ENCODE measurements at regions not wholly inside any gene's neighbourhood (a gene's known extent, or its start where the extent isn't known, plus 50 kb on each side); places are given as distances from the start of the nearest gene placed in this dataset.

DNA sequence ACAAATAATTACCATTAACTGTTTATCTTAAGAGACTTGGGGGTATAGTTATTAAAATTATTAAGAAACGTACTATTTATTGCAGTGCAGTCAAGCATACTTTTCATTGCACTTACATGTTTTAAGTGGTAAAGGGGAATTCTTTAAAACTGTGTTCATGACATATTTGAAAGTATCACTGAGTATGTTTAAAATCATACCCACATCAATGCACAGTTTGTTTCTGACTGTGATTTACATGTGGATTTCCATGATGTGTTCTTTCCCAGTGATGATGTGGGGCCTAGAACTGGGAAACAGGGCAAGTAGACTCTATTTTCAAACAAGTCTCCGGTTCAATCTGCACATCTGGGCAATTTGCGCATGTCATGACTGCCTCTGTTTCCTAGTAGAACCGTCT is 340.5 kb upstream of the OBI1 start:
- TF ChIP-seq JUN (IDR thresholded peaks at IDR 0.05), result no peak
- TF ChIP-seq CHD2 (IDR thresholded peaks at IDR 0.05; ENCODE audit: low read length, partially characterized antibody), result no peak
- TF ChIP-seq, protein P1, sequence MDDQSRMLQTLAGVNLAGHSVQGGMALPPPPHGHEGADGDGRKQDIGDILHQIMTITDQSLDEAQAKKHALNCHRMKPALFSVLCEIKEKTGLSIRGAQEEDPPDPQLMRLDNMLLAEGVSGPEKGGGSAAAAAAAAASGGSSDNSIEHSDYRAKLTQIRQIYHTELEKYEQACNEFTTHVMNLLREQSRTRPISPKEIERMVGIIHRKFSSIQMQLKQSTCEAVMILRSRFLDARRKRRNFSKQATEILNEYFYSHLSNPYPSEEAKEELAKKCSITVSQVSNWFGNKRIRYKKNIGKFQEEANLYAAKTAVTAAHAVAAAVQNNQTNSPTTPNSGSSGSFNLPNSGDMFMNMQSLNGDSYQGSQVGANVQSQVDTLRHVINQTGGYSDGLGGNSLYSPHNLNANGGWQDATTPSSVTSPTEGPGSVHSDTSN (IDR thresholded peaks at IDR 0.05), result no peak
- TF ChIP-seq, protein P2, sequence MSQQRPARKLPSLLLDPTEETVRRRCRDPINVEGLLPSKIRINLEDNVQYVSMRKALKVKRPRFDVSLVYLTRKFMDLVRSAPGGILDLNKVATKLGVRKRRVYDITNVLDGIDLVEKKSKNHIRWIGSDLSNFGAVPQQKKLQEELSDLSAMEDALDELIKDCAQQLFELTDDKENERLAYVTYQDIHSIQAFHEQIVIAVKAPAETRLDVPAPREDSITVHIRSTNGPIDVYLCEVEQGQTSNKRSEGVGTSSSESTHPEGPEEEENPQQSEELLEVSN (IDR thresholded peaks at IDR 0.05; ENCODE audit: borderline replicate concordance, low read depth), result no peak
- TF ChIP-seq, protein P3, sequence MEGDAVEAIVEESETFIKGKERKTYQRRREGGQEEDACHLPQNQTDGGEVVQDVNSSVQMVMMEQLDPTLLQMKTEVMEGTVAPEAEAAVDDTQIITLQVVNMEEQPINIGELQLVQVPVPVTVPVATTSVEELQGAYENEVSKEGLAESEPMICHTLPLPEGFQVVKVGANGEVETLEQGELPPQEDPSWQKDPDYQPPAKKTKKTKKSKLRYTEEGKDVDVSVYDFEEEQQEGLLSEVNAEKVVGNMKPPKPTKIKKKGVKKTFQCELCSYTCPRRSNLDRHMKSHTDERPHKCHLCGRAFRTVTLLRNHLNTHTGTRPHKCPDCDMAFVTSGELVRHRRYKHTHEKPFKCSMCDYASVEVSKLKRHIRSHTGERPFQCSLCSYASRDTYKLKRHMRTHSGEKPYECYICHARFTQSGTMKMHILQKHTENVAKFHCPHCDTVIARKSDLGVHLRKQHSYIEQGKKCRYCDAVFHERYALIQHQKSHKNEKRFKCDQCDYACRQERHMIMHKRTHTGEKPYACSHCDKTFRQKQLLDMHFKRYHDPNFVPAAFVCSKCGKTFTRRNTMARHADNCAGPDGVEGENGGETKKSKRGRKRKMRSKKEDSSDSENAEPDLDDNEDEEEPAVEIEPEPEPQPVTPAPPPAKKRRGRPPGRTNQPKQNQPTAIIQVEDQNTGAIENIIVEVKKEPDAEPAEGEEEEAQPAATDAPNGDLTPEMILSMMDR (IDR thresholded peaks at IDR 0.05), result no peak
- no peak for TF ChIP-seq POLR2A (IDR thresholded peaks at IDR 0.05; ENCODE audit: low read length)
- TF ChIP-seq, protein P4, sequence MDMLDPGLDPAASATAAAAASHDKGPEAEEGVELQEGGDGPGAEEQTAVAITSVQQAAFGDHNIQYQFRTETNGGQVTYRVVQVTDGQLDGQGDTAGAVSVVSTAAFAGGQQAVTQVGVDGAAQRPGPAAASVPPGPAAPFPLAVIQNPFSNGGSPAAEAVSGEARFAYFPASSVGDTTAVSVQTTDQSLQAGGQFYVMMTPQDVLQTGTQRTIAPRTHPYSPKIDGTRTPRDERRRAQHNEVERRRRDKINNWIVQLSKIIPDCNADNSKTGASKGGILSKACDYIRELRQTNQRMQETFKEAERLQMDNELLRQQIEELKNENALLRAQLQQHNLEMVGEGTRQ (IDR thresholded peaks at IDR 0.05), result no peak
- no peak for TF ChIP-seq SMC3 (IDR thresholded peaks at IDR 0.05)

All from A549 (cell line).